Upper lobe of left lung (tissue), 4 donors: ENCODE measurements at regions not wholly inside any gene's neighbourhood (a gene's known extent, or its start where the extent isn't known, plus 50 kb on each side); places are given as distances from the start of the nearest gene placed in this dataset.

Experiments
- EP300 ChIP-seq, 4 donors: sonication (generic); formaldehyde crosslinking; IDR thresholded peaks; one replicate each; pipeline ENCODE4 v1.5.1; 2017; ENCODE audit warnings: antibody characterized with exemption in 4 of 4, control low read depth in 2 of 4
- TF ChIP-seq, protein P1 (sequence below), 6 experiments: fragments of 450-650 bp in 4 of 6; fragments of 200-600 bp in 2 of 6; sonication (generic) in 2 of 6; IDR thresholded peaks; one replicate each; pipeline ENCODE4 v1.5.1; 2016 to 2019; ENCODE audit warnings: antibody characterized with exemption in 6 of 6

DNA sequence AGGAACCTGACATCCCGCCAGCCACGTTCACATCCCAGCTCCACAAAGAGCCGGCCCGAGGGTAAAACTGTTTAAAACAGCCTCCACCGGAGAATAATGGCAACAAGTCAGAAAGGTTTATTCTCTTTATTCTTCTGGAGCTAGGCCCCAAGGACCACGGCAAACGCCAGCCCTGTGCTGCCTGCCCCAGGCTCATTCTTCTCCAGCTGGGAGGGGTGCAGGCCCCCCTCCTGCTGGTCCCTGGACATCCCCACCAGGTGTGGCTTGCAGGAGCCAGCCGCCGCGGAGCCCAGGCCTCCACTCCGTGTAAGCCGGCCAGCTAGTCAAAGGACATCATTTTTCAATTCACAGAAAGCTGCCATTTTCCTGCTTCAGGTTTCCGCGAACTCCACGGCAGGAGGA is 65.8 kb upstream of the SALL3 start:
- TF ChIP-seq, protein P1, sequence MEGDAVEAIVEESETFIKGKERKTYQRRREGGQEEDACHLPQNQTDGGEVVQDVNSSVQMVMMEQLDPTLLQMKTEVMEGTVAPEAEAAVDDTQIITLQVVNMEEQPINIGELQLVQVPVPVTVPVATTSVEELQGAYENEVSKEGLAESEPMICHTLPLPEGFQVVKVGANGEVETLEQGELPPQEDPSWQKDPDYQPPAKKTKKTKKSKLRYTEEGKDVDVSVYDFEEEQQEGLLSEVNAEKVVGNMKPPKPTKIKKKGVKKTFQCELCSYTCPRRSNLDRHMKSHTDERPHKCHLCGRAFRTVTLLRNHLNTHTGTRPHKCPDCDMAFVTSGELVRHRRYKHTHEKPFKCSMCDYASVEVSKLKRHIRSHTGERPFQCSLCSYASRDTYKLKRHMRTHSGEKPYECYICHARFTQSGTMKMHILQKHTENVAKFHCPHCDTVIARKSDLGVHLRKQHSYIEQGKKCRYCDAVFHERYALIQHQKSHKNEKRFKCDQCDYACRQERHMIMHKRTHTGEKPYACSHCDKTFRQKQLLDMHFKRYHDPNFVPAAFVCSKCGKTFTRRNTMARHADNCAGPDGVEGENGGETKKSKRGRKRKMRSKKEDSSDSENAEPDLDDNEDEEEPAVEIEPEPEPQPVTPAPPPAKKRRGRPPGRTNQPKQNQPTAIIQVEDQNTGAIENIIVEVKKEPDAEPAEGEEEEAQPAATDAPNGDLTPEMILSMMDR (IDR thresholded peaks at IDR 0.05), result no peak
- no peak for TF ChIP-seq EP300 (IDR thresholded peaks at IDR 0.05)
